HepG2 (cell line): ENCODE measurements at regions not wholly inside any gene's neighbourhood (a gene's known extent, or its start where the extent isn't known, plus 50 kb on each side); places are given as distances from the start of the nearest gene placed in this dataset.

Source experiments
- CCAR2 ChIP-seq: fragments of 200-400 bp; formaldehyde crosslinking; optimal IDR thresholded peaks from 2 replicates; pipeline ENCODE3; 2018; ENCODE audit warnings: low read depth, mild to moderate bottlenecking, low read length, moderate library complexity
- ELF1 ChIP-seq: sonication (generic); formaldehyde crosslinking; IDR thresholded peaks from 2 replicates; pipeline ENCODE4 v1.4.0; 2020; ENCODE audit warnings: missing genetic modification reagents
- GTF3A ChIP-seq: sonication (generic); formaldehyde crosslinking; conservative IDR thresholded peaks from 2 replicates; pipeline ENCODE4 v1.4.0; 2020; ENCODE audit warnings: mild to moderate bottlenecking, missing genetic modification reagents
- TF ChIP-seq, protein P1 (sequence below): sonication (generic); formaldehyde crosslinking; IDR thresholded peaks from 2 replicates; pipeline ENCODE4 v1.5.0; 2020; ENCODE audit warnings: mild to moderate bottlenecking, missing genetic modification reagents, moderate library complexity

DNA sequence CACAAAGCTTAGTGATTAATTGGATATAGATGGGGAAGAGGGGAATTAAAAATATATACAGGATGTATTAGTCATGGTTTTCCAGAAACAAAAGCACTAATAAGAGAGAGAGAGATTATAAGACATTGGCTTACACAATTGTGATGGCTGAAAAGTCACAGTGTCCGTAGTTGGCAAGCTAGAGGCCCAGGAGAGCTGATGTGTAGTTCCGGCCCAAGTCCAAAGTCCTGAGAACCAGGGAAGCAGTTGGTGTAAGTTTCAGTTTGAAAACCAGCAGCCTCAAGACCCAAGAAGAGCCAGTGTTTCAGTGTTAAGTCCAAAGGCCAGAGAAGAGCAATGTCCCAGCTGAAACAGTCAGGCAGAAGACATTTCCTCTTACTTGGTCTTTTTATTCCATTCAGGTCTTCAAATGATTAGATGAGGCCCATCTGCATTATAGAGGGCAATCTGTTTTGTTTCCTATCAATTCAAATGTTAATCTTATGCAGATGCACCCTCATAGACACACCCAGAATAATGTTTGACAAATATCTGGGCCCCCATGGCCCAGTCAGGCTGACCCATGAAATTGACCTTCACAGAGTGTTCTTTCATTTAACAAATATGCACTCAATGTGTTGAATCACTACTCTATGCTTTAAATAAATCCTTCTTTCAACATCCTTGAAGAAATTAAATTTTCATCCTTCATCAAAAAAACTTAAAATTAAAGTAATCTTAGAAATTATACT is 67.2 kb upstream of the DIO2 start:
- TF ChIP-seq ELF1 (CRISPR knock-in tag) (no peak), CCAR2 (no peak), GTF3A (CRISPR knock-in tag) (no peak)
- TF ChIP-seq, protein P1, sequence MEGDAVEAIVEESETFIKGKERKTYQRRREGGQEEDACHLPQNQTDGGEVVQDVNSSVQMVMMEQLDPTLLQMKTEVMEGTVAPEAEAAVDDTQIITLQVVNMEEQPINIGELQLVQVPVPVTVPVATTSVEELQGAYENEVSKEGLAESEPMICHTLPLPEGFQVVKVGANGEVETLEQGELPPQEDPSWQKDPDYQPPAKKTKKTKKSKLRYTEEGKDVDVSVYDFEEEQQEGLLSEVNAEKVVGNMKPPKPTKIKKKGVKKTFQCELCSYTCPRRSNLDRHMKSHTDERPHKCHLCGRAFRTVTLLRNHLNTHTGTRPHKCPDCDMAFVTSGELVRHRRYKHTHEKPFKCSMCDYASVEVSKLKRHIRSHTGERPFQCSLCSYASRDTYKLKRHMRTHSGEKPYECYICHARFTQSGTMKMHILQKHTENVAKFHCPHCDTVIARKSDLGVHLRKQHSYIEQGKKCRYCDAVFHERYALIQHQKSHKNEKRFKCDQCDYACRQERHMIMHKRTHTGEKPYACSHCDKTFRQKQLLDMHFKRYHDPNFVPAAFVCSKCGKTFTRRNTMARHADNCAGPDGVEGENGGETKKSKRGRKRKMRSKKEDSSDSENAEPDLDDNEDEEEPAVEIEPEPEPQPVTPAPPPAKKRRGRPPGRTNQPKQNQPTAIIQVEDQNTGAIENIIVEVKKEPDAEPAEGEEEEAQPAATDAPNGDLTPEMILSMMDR (CRISPR knock-in tag), result no peak
